ENCODE measurements at regions not wholly inside any gene's neighbourhood (a gene's known extent, or its start where the extent isn't known, plus 50 kb on each side); places are given as distances from the start of the nearest gene placed in this dataset.
A peak's percentile ranks its signal among the peaks of the same experiment; 100 is the strongest.

GRCh38 chr19:30788105-30788765 lies 416.1 kb downstream of the ZNF536 start:
- DNase-seq: no peak

- DNase-seq: no peak
These were observed 413.4 kb downstream of the ZNF536 start for GRCh38 chr19:30785458-30786137.

- peak in 23 of 58 donors; percentile 3 to 53 (median 12) for DNase-seq
These were observed 412.8 kb downstream of the ZNF536 start for GRCh38 chr19:30784850-30785457.

- no peak for DNase-seq
These were observed 411.8 kb downstream of the ZNF536 start for GRCh38 chr19:30783936-30784335.

- DNase-seq: no peak
These were observed 411.0 kb downstream of the ZNF536 start for GRCh38 chr19:30783212-30783611.

- no peak for DNase-seq
These were observed 409.3 kb downstream of the ZNF536 start for GRCh38 chr19:30781519-30781918.

GRCh38 chr19:30781047-30781446 lies 408.9 kb downstream of the ZNF536 start:
- DNase-seq: no peak

- DNase-seq: no peak
These were observed 408.3 kb downstream of the ZNF536 start for GRCh38 chr19:30780456-30780855.

- no peak for DNase-seq
These were observed 407.8 kb downstream of the ZNF536 start for GRCh38 chr19:30780032-30780431.

GRCh38 chr19:30778961-30779715 lies 407.0 kb downstream of the ZNF536 start:
- DNase-seq: no peak

- DNase-seq: no peak
These were observed 405.9 kb downstream of the ZNF536 start for GRCh38 chr19:30778061-30778460.

- no peak for DNase-seq
These were observed 403.8 kb downstream of the ZNF536 start for GRCh38 chr19:30775956-30776355.

GRCh38 chr19:30774252-30774766 lies 402.1 kb downstream of the ZNF536 start:
- DNase-seq: no peak

- no peak for DNase-seq
These were observed 390.5 kb downstream of the ZNF536 start for GRCh38 chr19:30762651-30763050.

GRCh38 chr19:30760014-30760413 lies 387.8 kb downstream of the ZNF536 start:
- no peak for DNase-seq

- DNase-seq: no peak
These were observed 385.8 kb downstream of the ZNF536 start for GRCh38 chr19:30757837-30758617.

GRCh38 chr19:30757104-30757836 lies 385.1 kb downstream of the ZNF536 start:
- no peak for DNase-seq

- no peak for DNase-seq
These were observed 383.4 kb downstream of the ZNF536 start for GRCh38 chr19:30755581-30755980.

GRCh38 chr19:30754162-30754561 lies 382.0 kb downstream of the ZNF536 start:
- no peak for DNase-seq

GRCh38 chr19:30752876-30753275 lies 380.7 kb downstream of the ZNF536 start:
- DNase-seq: no peak
